ENCODE measurements at regions not wholly inside any gene's neighbourhood (a gene's known extent, or its start where the extent isn't known, plus 50 kb on each side); places are given as distances from the start of the nearest gene placed in this dataset.
"Not testable (repeated sequence)": the region's sequence is repeated elsewhere in the genome, so short reads cannot be mapped to it uniquely, and the experiment has no call there.

GRCh38 chr10:20552382-20552781 lies 344.7 kb downstream of the NEBL start:
- Histone ChIP-seq H3K36me3 (ENCODE audit: control insufficient read depth, insufficient read depth, low read length) (no peaks in the 10 kb centered on the region), H3K4me3 (ENCODE audit: low read depth, low read length) (no peak overlapping the region), H3K27me3 (ENCODE audit: control insufficient read depth, insufficient read depth, low read length) (no peaks in the 10 kb centered on the region)
- no peak for DNase-seq (ENCODE audit: low read depth)
- TF ChIP-seq CTCF (IDR thresholded peaks at IDR 0.05; ENCODE audit: insufficient read depth, low read length, poor library complexity, severe bottlenecking), result no peak

GRCh38 chr10:20551761-20552160 lies 345.4 kb downstream of the NEBL start:
- Histone ChIP-seq H3K27me3 (ENCODE audit: control insufficient read depth, insufficient read depth, low read length) (no peaks in the 10 kb centered on the region), H3K36me3 (ENCODE audit: control insufficient read depth, insufficient read depth, low read length) (no peaks in the 10 kb centered on the region), H3K4me3 (ENCODE audit: low read depth, low read length) (no peak overlapping the region)
- DNase-seq (ENCODE audit: low read depth), result no peak
- TF ChIP-seq CTCF (IDR thresholded peaks at IDR 0.05; ENCODE audit: insufficient read depth, low read length, poor library complexity, severe bottlenecking), result no peak

GRCh38 chr10:20535897-20536881 lies 360.9 kb downstream of the NEBL start:
- Histone ChIP-seq H3K36me3 (ENCODE audit: control insufficient read depth, insufficient read depth, low read length) (no peaks in the 10 kb centered on the region), H3K4me3 (ENCODE audit: low read depth, low read length) (no peak overlapping the region), H3K27me3 (ENCODE audit: control insufficient read depth, insufficient read depth, low read length) (no peaks in the 10 kb centered on the region)
- TF ChIP-seq CTCF (IDR thresholded peaks at IDR 0.05; ENCODE audit: insufficient read depth, low read length, poor library complexity, severe bottlenecking), result no peak
- DNase-seq (ENCODE audit: low read depth), result no peak

- H3K27me3 ChIP-seq (ENCODE audit: control insufficient read depth, insufficient read depth, low read length); H3K36me3 ChIP-seq (ENCODE audit: control insufficient read depth, insufficient read depth, low read length); H3K4me3 ChIP-seq (ENCODE audit: low read depth, low read length); DNase-seq (ENCODE audit: low read depth): not testable (repeated sequence)
Measured at GRCh38 chr10:20531241-20531883, 365.7 kb downstream of the NEBL start.

GRCh38 chr10:20521186-20521585 lies 375.9 kb downstream of the NEBL start:
- no peaks in the 10 kb centered on the region for H3K36me3 ChIP-seq (ENCODE audit: control insufficient read depth, insufficient read depth, low read length)
- no peak for DNase-seq (ENCODE audit: low read depth)
- no peak overlapping the region for H3K4me3 ChIP-seq (ENCODE audit: low read depth, low read length)
- TF ChIP-seq CTCF (IDR thresholded peaks at IDR 0.05; ENCODE audit: insufficient read depth, low read length, poor library complexity, severe bottlenecking), result no peak
- no peaks in the 10 kb centered on the region for H3K27me3 ChIP-seq (ENCODE audit: control insufficient read depth, insufficient read depth, low read length)

GRCh38 chr10:20515654-20516053 lies 381.5 kb downstream of the NEBL start:
- Histone ChIP-seq H3K4me3 (ENCODE audit: low read depth, low read length) (no peak overlapping the region), H3K36me3 (ENCODE audit: control insufficient read depth, insufficient read depth, low read length) (no peaks in the 10 kb centered on the region), H3K27me3 (ENCODE audit: control insufficient read depth, insufficient read depth, low read length) (no peaks in the 10 kb centered on the region)
- DNase-seq (ENCODE audit: low read depth), result no peak
- TF ChIP-seq CTCF (IDR thresholded peaks at IDR 0.05; ENCODE audit: insufficient read depth, low read length, poor library complexity, severe bottlenecking), result no peak
